ENCODE measurements at regions not wholly inside any gene's neighbourhood (a gene's known extent, or its start where the extent isn't known, plus 50 kb on each side); places are given as distances from the start of the nearest gene placed in this dataset.

DNA sequence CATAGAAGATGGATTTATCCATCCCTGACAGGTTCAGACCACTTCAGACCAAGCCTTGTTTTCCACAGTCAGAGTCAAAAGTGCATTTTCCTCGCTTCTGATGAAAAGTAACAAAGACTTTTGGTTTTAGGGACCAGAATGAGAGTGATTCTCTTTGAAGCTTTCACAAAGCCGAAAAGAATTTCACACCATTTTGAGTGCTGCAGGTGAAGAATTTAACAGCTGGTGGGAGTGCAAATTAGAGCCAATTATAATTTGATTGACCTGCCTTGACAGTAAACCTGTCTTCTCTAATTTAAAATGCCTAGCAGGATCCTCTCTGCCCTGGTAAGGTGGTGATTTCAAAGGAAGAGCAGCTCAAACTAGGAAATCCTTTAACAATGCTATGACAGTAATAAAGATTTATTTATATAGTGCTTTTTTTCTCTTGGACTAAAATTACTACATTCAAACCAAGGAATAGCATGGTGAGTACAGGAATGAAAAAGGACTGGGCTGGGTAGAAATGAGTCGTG is 241.6 kb downstream of the HRH4 start:
- TF ChIP-seq, protein P1, sequence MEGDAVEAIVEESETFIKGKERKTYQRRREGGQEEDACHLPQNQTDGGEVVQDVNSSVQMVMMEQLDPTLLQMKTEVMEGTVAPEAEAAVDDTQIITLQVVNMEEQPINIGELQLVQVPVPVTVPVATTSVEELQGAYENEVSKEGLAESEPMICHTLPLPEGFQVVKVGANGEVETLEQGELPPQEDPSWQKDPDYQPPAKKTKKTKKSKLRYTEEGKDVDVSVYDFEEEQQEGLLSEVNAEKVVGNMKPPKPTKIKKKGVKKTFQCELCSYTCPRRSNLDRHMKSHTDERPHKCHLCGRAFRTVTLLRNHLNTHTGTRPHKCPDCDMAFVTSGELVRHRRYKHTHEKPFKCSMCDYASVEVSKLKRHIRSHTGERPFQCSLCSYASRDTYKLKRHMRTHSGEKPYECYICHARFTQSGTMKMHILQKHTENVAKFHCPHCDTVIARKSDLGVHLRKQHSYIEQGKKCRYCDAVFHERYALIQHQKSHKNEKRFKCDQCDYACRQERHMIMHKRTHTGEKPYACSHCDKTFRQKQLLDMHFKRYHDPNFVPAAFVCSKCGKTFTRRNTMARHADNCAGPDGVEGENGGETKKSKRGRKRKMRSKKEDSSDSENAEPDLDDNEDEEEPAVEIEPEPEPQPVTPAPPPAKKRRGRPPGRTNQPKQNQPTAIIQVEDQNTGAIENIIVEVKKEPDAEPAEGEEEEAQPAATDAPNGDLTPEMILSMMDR (IDR thresholded peaks at IDR 0.05; ENCODE audit: borderline replicate concordance, control extremely low read depth, extremely low read depth, insufficient read depth, missing control alignments): no peak
- DNase-seq (ENCODE audit: low spot score): no peak

DNA sequence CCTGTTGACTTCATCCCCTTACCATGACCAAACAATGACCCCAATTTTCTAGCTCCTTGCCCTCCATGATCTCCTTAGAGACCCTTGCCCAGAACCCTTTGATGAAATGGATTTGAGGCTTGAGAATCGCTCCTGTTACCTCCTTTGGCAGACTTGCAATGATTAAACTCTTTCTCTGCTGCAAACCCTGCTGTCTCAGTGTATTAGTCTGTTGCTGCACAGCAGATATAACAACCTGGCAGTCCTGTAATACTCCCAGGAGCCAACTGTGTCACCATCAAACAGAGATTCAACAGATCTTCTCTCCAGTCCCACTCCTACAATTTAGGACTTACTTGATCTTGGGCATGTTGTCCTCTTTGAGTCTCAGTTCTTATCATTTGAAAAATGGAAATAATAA is 242.9 kb downstream of the HRH4 start:
- in situ Hi-C loops (cut with MboI; ENCODE audit: low sequenced_read_pairs, unreplicated experiment): no loop called here
- TF ChIP-seq, protein P1 (IDR thresholded peaks at IDR 0.05; ENCODE audit: borderline replicate concordance, control extremely low read depth, extremely low read depth, insufficient read depth, missing control alignments): no peak
- DNase-seq (ENCODE audit: low spot score): no peak

More for the DNA sequence above, 241.6 kb downstream of the HRH4 start:
- in situ Hi-C loops (cut with MboI; ENCODE audit: low sequenced_read_pairs, unreplicated experiment): no loop called here

DNA sequence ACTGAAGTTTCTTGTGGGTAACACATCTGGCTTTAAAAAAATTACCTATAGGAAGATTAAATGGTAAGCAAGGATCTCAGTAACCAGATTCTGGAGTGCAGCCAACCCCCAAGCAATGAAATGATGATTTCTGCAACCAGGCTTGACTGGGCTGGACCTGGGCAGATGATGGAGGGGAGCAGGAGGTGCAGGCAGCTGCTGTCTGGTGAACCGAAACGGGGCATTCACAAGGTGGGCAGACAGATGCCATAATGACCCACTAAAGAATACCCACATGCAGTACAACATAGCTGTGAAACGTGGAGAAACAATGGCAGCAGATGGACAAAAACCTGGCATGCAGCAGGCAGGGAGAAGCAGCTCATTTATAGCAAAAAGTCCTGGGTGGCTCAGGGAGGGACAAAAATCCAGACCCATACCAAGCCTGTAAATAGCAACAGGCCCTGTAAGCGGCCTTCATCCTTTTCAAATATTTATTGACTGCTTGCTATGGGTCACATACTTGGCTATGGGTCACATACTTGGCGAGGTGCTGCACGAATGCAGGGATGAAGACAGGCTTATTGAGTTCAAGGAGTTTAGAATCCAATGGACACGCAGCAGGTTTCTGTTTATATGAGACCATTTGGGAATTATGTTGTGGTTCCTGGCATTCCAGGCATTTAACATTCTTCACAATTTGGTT is 244.7 kb downstream of the HRH4 start:
- TF ChIP-seq, protein P1 (IDR thresholded peaks at IDR 0.05; ENCODE audit: borderline replicate concordance, control extremely low read depth, extremely low read depth, insufficient read depth, missing control alignments): no peak
- in situ Hi-C loops (cut with MboI; ENCODE audit: low sequenced_read_pairs, unreplicated experiment): no loop called here
- no peak for DNase-seq (ENCODE audit: low spot score)

DNA sequence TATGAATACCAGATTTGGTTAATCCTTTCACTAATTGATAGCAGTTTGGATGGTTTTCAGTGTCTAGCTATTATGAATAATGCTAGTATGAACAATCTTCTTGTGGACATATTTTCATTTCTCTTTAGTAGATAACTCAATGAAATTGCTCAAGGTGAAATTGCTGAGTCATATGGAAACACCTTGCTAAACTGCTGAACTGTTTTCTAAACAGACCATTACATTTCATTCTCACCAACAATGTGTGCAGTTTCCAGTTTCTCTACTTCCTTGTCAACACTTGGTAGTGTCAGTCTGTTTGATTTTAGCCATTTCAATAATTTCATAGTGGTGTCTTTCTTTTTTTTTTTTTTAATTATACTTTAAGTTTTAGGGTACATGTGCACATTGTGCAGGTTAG is 250.0 kb downstream of the HRH4 start:
- TF ChIP-seq, protein P1 (IDR thresholded peaks at IDR 0.05; ENCODE audit: borderline replicate concordance, control extremely low read depth, extremely low read depth, insufficient read depth, missing control alignments): no peak

DNA sequence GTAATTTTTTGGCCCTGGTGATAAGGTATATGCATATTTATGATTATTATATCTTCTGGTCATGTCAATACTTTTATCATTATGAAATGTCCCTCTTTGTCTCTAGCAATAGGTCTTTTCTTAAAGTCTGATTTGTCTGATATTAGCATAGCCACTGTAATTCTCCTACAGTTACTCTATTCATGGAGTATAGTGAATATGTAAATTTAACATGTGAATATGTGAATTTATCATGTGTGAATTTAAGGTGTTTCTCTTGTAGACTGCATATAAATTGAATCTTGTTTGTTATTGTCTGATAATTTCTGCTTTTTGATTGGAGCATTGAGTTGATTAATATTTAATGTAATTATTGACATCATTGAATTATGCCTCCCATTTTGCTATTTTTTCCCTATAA is 259.4 kb downstream of the HRH4 start:
- TF ChIP-seq, protein P1 (IDR thresholded peaks at IDR 0.05; ENCODE audit: borderline replicate concordance, control extremely low read depth, extremely low read depth, insufficient read depth, missing control alignments): no peak
- no peak for DNase-seq (ENCODE audit: low spot score)
- in situ Hi-C loops (cut with MboI; ENCODE audit: low sequenced_read_pairs, unreplicated experiment): loop anchor here (10.0 kb wide), 1 partner anchor 105 kb away; no protein-coding TSS in a partner anchor

More for the DNA sequence above, 250.0 kb downstream of the HRH4 start:
- DNase-seq (ENCODE audit: low spot score): no peak
- in situ Hi-C loops (cut with MboI; ENCODE audit: low sequenced_read_pairs, unreplicated experiment): no loop called here

DNA sequence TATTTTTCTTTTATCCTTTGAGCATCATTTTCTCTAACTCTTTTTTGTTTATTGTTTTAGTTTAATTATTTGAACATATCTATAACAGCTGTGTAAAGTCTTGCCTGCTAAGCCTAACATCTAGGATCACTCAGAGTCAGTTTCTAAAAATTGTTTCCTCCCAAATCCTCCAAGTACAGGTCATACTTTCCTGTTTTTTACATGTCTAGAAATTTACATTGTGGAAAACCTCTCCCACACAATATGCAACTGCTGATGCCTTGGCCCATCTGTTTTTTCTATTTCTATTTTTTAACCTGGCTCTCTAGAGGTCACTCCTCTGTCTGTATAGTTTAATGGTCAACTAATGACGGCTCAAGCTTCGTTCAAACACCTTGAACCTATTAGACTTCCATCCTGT is 261.0 kb downstream of the HRH4 start:
- TF ChIP-seq, protein P1 (IDR thresholded peaks at IDR 0.05; ENCODE audit: borderline replicate concordance, control extremely low read depth, extremely low read depth, insufficient read depth, missing control alignments): no peak
- in situ Hi-C loops (cut with MboI; ENCODE audit: low sequenced_read_pairs, unreplicated experiment): loop anchor here (10.0 kb wide), 1 partner anchor 107 kb away; no protein-coding TSS in a partner anchor
- no peak for DNase-seq (ENCODE audit: low spot score)

Measured in GM13976 (cell line).